Memory B cell (primary cell): ENCODE measurements at regions not wholly inside any gene's neighbourhood (a gene's known extent, or its start where the extent isn't known, plus 50 kb on each side); places are given as distances from the start of the nearest gene placed in this dataset.

Experiments
- ATAC-seq: fragments of 150-1000 bp; cut with Tn5 transposase; 2 replicates; pipeline ENCODE4 v1.10.0; 2021; ENCODE audit warnings: low read depth, mild to moderate bottlenecking, moderate library complexity
- DNase-seq, 2 donors: peaks; one replicate each; pipeline ENCODE4 v3.0.0; 2022; ENCODE audit warnings: low spot score in 2 of 2
- H3K27ac Mint-ChIP-seq: one replicate; pipeline ENCODE4 v1.8.0; 2022; ENCODE audit warnings: mild to moderate bottlenecking, moderate library complexity, mixed read lengths
- H3K27me3 Mint-ChIP-seq: one replicate; pipeline ENCODE4 v1.8.0; 2022; ENCODE audit warnings: mixed read lengths
- H3K36me3 Mint-ChIP-seq: one replicate; pipeline ENCODE4 v1.8.0; 2022; ENCODE audit warnings: mild to moderate bottlenecking, mixed read lengths
- H3K4me1 Mint-ChIP-seq: one replicate; pipeline ENCODE4 v1.8.0; 2022; ENCODE audit warnings: mixed read lengths
- H3K4me3 Mint-ChIP-seq: one replicate; pipeline ENCODE4 v1.8.0; 2022; ENCODE audit warnings: mild to moderate bottlenecking, moderate library complexity, mixed read lengths
- H3K9me3 Mint-ChIP-seq: one replicate; pipeline ENCODE4 v1.8.0; 2022; ENCODE audit warnings: mixed read lengths

- Mint-ChIP-seq H3K27me3 (peaks cover 2% of the 10 kb centered on the region), H3K4me1 (no peaks in the 10 kb centered on the region), H3K36me3 (peaks cover 2% of the 10 kb centered on the region), H3K9me3 (peaks cover 7% of the 10 kb centered on the region), H3K4me3 (no peak overlapping the region), H3K27ac (no peak overlapping the region)
- no peak for ATAC-seq
- no peak for DNase-seq
Measured at GRCh38 chr11:131275580-131275979, 94.8 kb upstream of the NTM start.

DNA sequence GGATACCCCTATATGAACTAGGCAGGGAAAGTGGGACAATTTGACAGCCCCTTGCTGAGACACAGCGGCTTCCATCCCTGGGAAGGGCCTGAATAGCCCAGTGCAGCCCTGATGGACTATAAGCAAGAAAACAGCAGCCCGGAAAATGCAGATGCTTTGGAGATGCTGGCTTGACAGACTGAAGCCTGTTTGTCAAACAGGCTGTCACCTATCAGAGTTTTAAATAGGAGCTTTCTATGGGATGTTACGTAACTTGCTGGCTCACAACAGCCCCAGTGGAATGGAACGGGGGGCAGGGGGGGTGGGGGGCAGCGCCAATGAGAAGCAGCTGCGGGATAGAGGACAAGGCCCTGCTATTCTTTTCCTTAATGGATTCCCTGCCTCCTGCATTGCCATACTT, 91.9 kb upstream of the NTM start:
- Mint-ChIP-seq H3K27ac (no peak overlapping the region), H3K4me1 (no peaks in the 10 kb centered on the region), H3K27me3 (no peaks in the 10 kb centered on the region), H3K9me3 (no peaks in the 10 kb centered on the region), H3K36me3 (no peaks in the 10 kb centered on the region), H3K4me3 (no peak overlapping the region)
- ATAC-seq, result no peak
- no peak for DNase-seq

GRCh38 chr11:131279654-131280384, 90.6 kb upstream of the NTM start:
- Mint-ChIP-seq H3K4me3 (no peak overlapping the region), H3K9me3 (no peaks in the 10 kb centered on the region)
- no peak for DNase-seq

GRCh38 chr11:131281316-131281715, 89.1 kb upstream of the NTM start:
- H3K27me3 Mint-ChIP-seq, result no peaks in the 10 kb centered on the region
- H3K36me3 Mint-ChIP-seq, result no peaks in the 10 kb centered on the region
- H3K27ac Mint-ChIP-seq, result no peak overlapping the region
- no peak overlapping the region for H3K4me3 Mint-ChIP-seq
- no peaks in the 10 kb centered on the region for H3K9me3 Mint-ChIP-seq
- no peaks in the 10 kb centered on the region for H3K4me1 Mint-ChIP-seq
- ATAC-seq (no peak), DNase-seq (no peak)

More at GRCh38 chr11:131279654-131280384, 90.6 kb upstream of the NTM start:
- no peaks in the 10 kb centered on the region for H3K4me1 Mint-ChIP-seq
- no peak overlapping the region for H3K27ac Mint-ChIP-seq
- ATAC-seq, result no peak
- H3K27me3 Mint-ChIP-seq, result no peaks in the 10 kb centered on the region
- H3K36me3 Mint-ChIP-seq, result no peaks in the 10 kb centered on the region

DNA sequence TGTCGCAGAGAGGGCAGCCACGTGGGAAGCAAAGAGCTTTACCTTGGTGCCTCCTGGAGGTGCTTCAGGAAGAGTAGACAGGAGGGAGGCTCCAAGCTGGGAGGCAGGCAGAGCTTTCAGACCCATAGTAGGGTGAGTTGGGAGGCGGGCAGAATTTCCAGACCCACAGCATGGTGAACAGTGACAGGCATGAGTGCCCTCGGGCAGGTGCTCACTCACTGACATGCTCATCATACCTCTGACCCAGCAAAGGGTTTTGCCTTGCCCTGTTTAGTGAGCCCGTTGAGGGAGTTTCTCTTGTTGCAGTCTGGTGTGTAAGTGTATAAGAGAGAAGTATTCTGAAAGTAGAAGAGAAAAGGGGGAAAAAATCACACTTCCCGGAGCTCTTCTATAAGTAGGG, 86.4 kb upstream of the NTM start:
- ATAC-seq (no peak), DNase-seq (no peak)
- H3K4me1 Mint-ChIP-seq, result no peaks in the 10 kb centered on the region
- H3K4me3 Mint-ChIP-seq, result no peak overlapping the region
- no peak overlapping the region for H3K27ac Mint-ChIP-seq
- H3K36me3 Mint-ChIP-seq, result no peaks in the 10 kb centered on the region
- H3K9me3 Mint-ChIP-seq, result no peaks in the 10 kb centered on the region
- H3K27me3 Mint-ChIP-seq, result no peaks in the 10 kb centered on the region

- Mint-ChIP-seq H3K27ac (no peak overlapping the region), H3K4me1 (no peaks in the 10 kb centered on the region), H3K9me3 (no peaks in the 10 kb centered on the region), H3K4me3 (no peak overlapping the region), H3K27me3 (peaks cover 2% of the 10 kb centered on the region), H3K36me3 (no peaks in the 10 kb centered on the region)
- DNase-seq, result no peak
- ATAC-seq, result no peak
Measured at GRCh38 chr11:131288521-131289091, 81.8 kb upstream of the NTM start.

DNA sequence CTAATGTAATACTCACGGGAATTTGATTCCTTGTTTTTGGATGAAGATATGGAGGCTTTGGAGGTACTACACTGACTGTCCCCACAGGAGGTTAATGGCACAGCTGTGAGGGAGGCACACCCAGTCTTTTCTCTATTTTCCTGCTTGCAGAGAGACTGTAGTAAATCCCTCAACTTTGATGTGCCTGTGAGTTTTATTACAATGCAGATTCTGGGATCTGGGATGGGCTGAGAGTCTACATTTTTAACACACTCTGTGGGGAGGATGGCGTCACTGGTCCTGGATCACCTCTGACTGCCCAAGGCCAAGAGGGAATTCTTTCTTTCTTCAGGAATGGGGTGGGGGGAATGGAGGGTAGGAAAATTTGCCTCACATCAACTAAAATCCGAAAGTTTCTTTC, 80.2 kb upstream of the NTM start:
- no peaks in the 10 kb centered on the region for H3K4me1 Mint-ChIP-seq
- H3K9me3 Mint-ChIP-seq, result no peaks in the 10 kb centered on the region
- DNase-seq (no peak), ATAC-seq (no peak)
- peaks cover 2% of the 10 kb centered on the region for H3K27me3 Mint-ChIP-seq
- H3K4me3 Mint-ChIP-seq, result no peak overlapping the region
- no peaks in the 10 kb centered on the region for H3K36me3 Mint-ChIP-seq
- H3K27ac Mint-ChIP-seq, result no peak overlapping the region

DNA sequence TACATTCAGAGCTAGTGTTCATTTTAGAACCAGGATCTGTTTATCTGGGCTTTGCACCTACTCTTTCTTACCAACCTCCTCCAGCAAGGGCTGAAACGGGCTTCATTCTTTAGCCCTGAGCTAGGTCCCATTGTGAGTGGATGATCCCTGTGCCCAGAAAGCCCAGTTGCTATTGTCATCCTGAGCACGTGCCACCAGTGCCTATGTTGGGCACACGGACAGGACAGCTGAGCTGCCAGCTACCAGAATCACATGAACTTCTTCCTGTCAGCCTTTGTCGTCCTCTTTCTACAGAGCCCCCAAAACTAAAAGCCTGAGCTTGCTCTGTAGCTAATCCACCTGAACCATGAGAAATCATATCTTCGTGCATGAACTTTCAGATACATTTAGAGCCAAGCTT, 74.4 kb upstream of the NTM start:
- Mint-ChIP-seq H3K4me1 (no peaks in the 10 kb centered on the region), H3K27ac (no peak overlapping the region), H3K9me3 (peaks cover 2% of the 10 kb centered on the region), H3K4me3 (no peak overlapping the region), H3K27me3 (peaks cover 7% of the 10 kb centered on the region), H3K36me3 (no peaks in the 10 kb centered on the region)
- no peak for ATAC-seq
- DNase-seq, result no peak

DNA sequence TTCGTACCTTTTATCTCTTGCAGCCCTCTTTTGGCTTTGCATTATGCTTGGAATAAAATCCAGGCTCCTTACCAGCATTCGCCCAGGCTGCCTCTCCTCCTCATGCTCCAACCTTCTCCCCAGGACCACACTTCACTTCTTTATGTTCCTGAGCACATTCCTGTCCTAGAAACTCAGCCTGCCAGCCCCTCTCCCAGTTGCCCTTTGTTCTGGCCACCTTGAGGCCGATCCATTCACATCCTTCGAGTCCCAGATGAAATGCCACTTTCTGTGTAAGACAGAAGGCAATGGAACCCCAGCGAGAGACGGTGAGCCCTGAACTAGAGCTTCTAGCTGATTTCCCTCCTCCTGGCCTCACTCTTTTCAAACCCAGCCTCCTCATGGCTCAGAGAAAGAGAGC, 73.0 kb upstream of the NTM start:
- ATAC-seq, result no peak

GRCh38 chr11:131299598-131300438, 70.6 kb upstream of the NTM start:
- no peak overlapping the region for H3K4me3 Mint-ChIP-seq
- peaks cover 2% of the 10 kb centered on the region for H3K9me3 Mint-ChIP-seq
- ATAC-seq (no peak), DNase-seq (no peak)
- H3K36me3 Mint-ChIP-seq, result no peaks in the 10 kb centered on the region
- H3K27ac Mint-ChIP-seq, result no peak overlapping the region
- H3K27me3 Mint-ChIP-seq, result peaks cover 5% of the 10 kb centered on the region
- H3K4me1 Mint-ChIP-seq, result no peaks in the 10 kb centered on the region

More for the DNA sequence above, 73.0 kb upstream of the NTM start:
- peaks cover 2% of the 10 kb centered on the region for H3K9me3 Mint-ChIP-seq
- H3K4me3 Mint-ChIP-seq, result no peak overlapping the region
- H3K36me3 Mint-ChIP-seq, result no peaks in the 10 kb centered on the region
- peaks cover 5% of the 10 kb centered on the region for H3K27me3 Mint-ChIP-seq
- no peak for DNase-seq
- H3K4me1 Mint-ChIP-seq, result no peaks in the 10 kb centered on the region
- no peak overlapping the region for H3K27ac Mint-ChIP-seq

DNA sequence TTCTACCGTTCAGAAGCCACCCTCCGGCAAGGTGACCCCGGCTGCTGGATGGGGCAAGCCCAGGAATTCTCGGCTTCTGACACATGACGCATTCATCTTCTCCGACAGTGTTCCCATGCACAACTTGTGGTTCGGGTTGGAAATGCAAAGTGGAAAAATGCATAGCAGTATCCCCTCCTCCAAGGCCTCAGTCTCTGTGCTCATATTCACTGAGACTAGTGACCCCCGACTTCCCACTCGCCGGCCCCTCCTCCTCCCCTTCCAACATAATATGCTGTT, 70.0 kb upstream of the NTM start:
- H3K36me3 Mint-ChIP-seq, result no peaks in the 10 kb centered on the region
- peaks cover 2% of the 10 kb centered on the region for H3K9me3 Mint-ChIP-seq
- H3K27ac Mint-ChIP-seq, result no peak overlapping the region
- H3K4me3 Mint-ChIP-seq, result no peak overlapping the region
- H3K4me1 Mint-ChIP-seq, result no peaks in the 10 kb centered on the region
- ATAC-seq (no peak), DNase-seq (no peak)
- peaks cover 5% of the 10 kb centered on the region for H3K27me3 Mint-ChIP-seq

- Mint-ChIP-seq H3K27me3 (peaks cover 5% of the 10 kb centered on the region), H3K4me1 (no peaks in the 10 kb centered on the region), H3K27ac (no peak overlapping the region), H3K4me3 (no peak overlapping the region), H3K9me3 (peaks cover 2% of the 10 kb centered on the region), H3K36me3 (no peaks in the 10 kb centered on the region)
- DNase-seq, result no peak
- no peak for ATAC-seq
Measured at GRCh38 chr11:131301306-131301705, 69.1 kb upstream of the NTM start.

DNA sequence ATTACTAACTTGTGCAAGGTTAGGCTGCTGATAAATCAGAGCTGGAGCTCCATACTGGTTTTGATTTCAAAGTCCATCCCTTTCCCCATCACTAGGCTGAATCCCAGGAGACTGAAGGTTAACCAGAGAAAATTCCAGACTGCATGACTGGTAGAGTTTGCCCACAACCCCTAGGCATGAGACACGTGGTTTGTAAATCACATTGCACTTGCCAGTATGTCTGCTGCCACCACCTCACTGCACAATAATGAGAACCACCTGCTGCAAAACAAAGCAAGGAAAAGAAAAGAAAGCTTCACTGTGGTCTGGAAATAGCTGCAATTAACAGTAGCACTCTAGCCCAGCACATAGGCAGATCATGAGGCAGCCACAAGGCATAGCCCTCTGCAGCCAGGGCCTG, 67.6 kb upstream of the NTM start:
- Mint-ChIP-seq H3K27me3 (peaks cover 5% of the 10 kb centered on the region), H3K4me1 (no peaks in the 10 kb centered on the region), H3K27ac (no peak overlapping the region), H3K9me3 (peaks cover 2% of the 10 kb centered on the region), H3K36me3 (no peaks in the 10 kb centered on the region), H3K4me3 (no peak overlapping the region)
- ATAC-seq (no peak), DNase-seq (no peak)

DNA sequence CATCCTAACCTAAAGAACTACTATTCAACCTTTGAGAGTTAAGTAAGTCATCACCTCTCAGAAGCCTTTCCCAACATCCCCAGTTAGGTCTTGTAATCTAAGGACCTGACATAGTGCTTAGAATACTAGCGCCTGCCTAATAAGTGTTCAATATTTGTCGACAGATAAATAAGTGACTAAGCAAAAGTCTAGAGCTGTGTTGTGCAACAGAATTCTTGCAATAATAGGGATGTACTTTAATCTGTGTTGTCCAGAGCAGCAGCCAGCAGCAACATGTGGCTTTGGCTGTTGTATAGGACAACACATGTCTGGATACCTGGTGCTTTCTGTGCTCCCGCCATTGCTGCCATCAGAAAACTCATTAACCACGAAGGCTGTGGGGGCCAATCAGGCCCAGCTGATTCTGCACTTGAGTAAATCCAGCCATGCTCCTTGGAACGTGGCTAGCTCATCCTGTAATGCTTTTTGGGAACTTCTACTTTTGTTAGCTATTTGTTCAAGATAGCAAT, 66.8 kb upstream of the NTM start:
- no peak overlapping the region for H3K4me3 Mint-ChIP-seq
- no peaks in the 10 kb centered on the region for H3K4me1 Mint-ChIP-seq
- peaks cover 5% of the 10 kb centered on the region for H3K27me3 Mint-ChIP-seq
- H3K27ac Mint-ChIP-seq, result no peak overlapping the region
- H3K9me3 Mint-ChIP-seq, result peaks cover 2% of the 10 kb centered on the region
- H3K36me3 Mint-ChIP-seq, result no peaks in the 10 kb centered on the region
- ATAC-seq (no peak), DNase-seq (no peak)
